Lower leg skin (tissue), 4 donors: ENCODE measurements at regions not wholly inside any gene's neighbourhood (a gene's known extent, or its start where the extent isn't known, plus 50 kb on each side); places are given as distances from the start of the nearest gene placed in this dataset.

Source experiments
- DNase-seq, 2 donors: peaks; one replicate each; pipeline ENCODE4 v3.0.0-alpha.2; 2019; ENCODE audit warnings: low spot score in 2 of 2
- H3K4me3 ChIP-seq: fragments of 200-600 bp; sonication (generic); 2 replicates; pipeline ENCODE4 v1.5.1; 2017; ENCODE audit warnings: mild to moderate bottlenecking, low read depth; ENCODE audit not compliant: poor library complexity, severe bottlenecking
- POLR2A ChIP-seq, 2 donors: fragments of 450-650 bp; IDR thresholded peaks; one replicate each; pipeline ENCODE4 v1.6.1; 2016 to 2017; ENCODE audit warnings: antibody characterized with exemption in 2 of 2, mild to moderate bottlenecking in 1 of 2, moderate library complexity in 1 of 2
- WGBS, 2 donors: methylation state at CpG; one replicate each; pipeline ENCODE4 v1.1.5; 2018; 5-methylcytosine and 5-hydroxymethylcytosine counted together
- intact Hi-C: fragments of 100-400 bp; cut with DNase I; formaldehyde crosslinking; loops from one replicate; pipeline ENCODE4 v1.15.0; 2023; ENCODE audit warnings: low total_unique reads
- TF ChIP-seq, protein P1 (sequence below), 3 donors: fragments of 450-650 bp; IDR thresholded peaks; one replicate each; pipeline ENCODE4 v1.5.1; 2016; ENCODE audit warnings: antibody characterized with exemption in 3 of 3, mild to moderate bottlenecking in 3 of 3, moderate library complexity in 2 of 3

DNA sequence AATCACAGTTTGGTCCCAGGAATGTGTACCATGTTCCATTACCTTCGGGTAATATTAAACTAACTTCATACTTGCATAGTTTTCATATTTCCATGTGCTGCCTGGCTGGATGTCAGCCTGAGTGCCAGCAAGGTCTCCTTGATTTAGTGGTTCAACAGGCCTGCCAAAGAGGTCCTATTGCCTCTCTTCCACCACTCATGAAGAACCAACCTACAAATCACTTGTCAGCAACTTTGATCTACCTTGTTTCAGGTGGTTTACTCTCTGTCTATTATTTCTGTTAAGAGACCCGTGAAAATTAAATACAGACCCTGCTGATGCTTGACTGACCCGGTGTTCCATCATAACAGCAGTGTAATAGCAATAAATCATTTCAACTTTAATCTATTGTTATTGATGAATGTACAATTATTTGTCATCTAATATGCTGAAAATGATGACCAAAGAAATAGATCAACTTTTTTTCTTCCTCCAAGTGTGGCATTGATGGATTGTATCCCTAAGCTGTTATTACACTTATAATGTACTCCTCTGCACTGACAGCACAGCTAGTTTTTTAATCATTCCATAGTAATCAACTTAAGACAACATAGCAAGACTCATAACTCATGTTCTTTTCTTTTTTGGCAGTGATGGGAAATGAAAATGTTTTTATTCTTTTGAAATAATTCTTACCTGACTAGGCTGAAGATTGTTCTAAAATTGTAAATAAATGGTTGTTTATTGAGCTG, 1220.2 kb upstream of the ACVR2A start:
- intact Hi-C loops, result no loop called here

DNA sequence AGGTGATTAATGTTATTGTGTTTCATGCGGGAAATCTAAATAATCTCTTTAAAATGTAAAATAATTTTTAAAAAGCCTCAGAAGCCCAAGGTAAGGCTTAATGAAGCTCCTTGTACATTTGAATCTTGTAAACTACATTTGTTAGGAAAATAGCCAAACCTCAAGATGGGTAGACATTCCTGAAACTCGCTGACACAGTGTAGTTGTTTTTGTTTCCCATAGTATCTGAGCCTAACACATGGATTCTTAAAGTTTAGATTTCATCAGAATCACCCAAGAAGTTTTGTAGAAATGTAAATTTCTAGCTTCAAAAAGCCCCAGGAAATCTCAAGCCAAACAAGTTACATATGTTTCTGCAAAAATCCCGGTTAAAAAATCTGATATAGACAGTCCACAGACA, 1221.1 kb upstream of the ACVR2A start:
- intact Hi-C loops, result no loop called here
- no peak for DNase-seq
- WGBS, 2 donors, result 63 to 71% methylated on average over 3 of the region's 3 CpGs
- H3K4me3 ChIP-seq, result no peak overlapping the region
- TF ChIP-seq, protein P1, sequence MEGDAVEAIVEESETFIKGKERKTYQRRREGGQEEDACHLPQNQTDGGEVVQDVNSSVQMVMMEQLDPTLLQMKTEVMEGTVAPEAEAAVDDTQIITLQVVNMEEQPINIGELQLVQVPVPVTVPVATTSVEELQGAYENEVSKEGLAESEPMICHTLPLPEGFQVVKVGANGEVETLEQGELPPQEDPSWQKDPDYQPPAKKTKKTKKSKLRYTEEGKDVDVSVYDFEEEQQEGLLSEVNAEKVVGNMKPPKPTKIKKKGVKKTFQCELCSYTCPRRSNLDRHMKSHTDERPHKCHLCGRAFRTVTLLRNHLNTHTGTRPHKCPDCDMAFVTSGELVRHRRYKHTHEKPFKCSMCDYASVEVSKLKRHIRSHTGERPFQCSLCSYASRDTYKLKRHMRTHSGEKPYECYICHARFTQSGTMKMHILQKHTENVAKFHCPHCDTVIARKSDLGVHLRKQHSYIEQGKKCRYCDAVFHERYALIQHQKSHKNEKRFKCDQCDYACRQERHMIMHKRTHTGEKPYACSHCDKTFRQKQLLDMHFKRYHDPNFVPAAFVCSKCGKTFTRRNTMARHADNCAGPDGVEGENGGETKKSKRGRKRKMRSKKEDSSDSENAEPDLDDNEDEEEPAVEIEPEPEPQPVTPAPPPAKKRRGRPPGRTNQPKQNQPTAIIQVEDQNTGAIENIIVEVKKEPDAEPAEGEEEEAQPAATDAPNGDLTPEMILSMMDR (IDR thresholded peaks at IDR 0.05), result no peak
- TF ChIP-seq POLR2A (IDR thresholded peaks at IDR 0.05), result no peak

More for the DNA sequence above, 1220.2 kb upstream of the ACVR2A start:
- H3K4me3 ChIP-seq, result no peak overlapping the region
- 43 to 55% methylated on average over 3 of the region's 3 CpGs for WGBS, 2 donors
- no peak for DNase-seq
- TF ChIP-seq, protein P1 (IDR thresholded peaks at IDR 0.05), result no peak
- no peak for TF ChIP-seq POLR2A (IDR thresholded peaks at IDR 0.05)

DNA sequence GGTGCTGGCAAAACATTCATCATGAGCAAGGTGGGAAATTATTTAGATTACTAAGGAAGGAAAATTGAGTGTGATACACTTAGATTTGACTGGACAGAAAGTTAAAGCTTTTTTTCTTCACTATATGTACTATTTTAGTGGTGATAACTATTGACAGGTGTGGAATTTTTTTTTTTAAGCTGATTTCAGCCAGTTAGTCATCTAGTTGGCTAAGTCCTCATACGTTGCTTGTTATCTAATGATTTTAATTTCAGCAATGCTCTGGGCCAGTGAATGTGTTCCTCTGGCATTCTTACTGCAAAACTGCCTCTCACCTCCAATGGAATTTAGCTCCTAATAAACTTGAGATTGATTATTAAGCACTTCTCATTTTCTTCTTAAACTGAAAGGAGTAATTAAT, 1223.2 kb upstream of the ACVR2A start:
- no peak overlapping the region for H3K4me3 ChIP-seq
- intact Hi-C loops, result no loop called here
- no peak for TF ChIP-seq POLR2A (IDR thresholded peaks at IDR 0.05)
- TF ChIP-seq, protein P1 (IDR thresholded peaks at IDR 0.05), result no peak
- DNase-seq, result no peak
- WGBS, 2 donors, result 39 to 47% methylated on average over 1 of the region's 1 CpG

DNA sequence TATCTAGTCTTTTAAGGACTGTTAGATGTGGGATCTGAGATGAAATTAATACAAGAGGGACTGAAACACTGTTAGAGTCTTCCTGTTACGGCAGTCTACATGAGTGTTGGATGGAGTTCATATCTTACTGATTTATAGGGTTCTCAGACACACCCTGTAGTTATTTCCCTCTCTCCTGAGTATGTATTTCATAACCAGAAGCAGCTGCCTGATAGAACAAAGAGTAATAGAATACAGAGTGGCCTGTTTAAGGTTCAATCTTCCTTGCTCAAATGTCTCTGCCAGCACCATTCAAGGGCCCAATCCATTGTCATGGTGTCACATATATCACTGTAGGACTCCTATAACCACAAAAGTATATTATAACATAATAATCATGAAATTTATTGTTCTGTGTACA, 1229.1 kb upstream of the ACVR2A start:
- WGBS, 2 donors, result 26 to 48% methylated on average over 1 of the region's 1 CpG
- H3K4me3 ChIP-seq, result no peak overlapping the region
- DNase-seq, result no peak
- TF ChIP-seq POLR2A (IDR thresholded peaks at IDR 0.05), result no peak
- TF ChIP-seq, protein P1 (IDR thresholded peaks at IDR 0.05), result no peak
- intact Hi-C loops, result no loop called here

DNA sequence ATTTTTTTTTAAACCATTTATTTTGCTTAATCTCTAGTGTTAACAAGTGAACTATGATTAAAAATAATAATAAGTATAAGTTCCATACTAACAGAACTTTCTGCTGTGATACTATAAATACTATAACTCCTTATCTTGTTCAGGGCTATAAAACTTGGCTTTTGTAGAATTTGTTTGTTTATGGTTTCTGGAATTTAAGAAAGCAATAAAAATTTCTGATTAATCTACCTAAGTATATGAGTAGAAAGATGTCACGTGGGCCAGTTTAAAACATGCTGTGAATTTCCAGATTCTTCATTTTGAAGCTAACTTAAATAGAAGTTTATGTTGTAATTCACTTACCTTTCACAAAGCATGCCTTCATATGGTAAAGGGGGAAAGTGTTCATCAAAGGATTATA, 1236.3 kb upstream of the ACVR2A start:
- no peak for TF ChIP-seq POLR2A (IDR thresholded peaks at IDR 0.05)
- TF ChIP-seq, protein P1 (IDR thresholded peaks at IDR 0.05), result no peak
- no peak for DNase-seq
- WGBS, 2 donors, result 72 to 76% methylated on average over 1 of the region's 1 CpG
- H3K4me3 ChIP-seq, result no peak overlapping the region
- intact Hi-C loops, result no loop called here

DNA sequence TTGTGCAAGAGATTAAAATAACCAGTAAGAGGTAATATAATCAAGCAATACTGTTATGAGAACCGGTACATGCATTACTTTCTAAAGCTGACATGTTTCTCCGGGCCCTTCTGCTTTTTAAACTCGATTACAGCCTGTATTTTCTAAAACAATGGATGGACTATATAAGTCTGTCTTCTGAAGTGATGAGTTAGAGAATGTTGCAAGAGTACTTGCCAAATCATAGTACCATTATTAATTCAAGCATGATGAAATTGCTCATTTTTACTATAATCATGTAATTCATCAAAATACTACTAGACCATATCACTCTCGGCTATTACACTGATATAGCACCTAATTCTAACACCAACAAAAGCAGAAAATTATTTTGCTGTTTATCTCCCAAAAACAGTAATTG, 1240.3 kb upstream of the ACVR2A start:
- no peak overlapping the region for H3K4me3 ChIP-seq
- DNase-seq, result no peak
- intact Hi-C loops, result no loop called here
- 88 to 89% methylated on average over 4 of the region's 4 CpGs for WGBS, 2 donors
- TF ChIP-seq, protein P1 (IDR thresholded peaks at IDR 0.05), result no peak
- no peak for TF ChIP-seq POLR2A (IDR thresholded peaks at IDR 0.05)
